Adrenal gland (tissue), 9 donors: ENCODE measurements at regions not wholly inside any gene's neighbourhood (a gene's known extent, or its start where the extent isn't known, plus 50 kb on each side); places are given as distances from the start of the nearest gene placed in this dataset.

Experiments
- DNase-seq, 7 donors: peaks; one replicate each; pipeline ENCODE4 v3.0.0-alpha.2; 2019 to 2020
- H3K27ac ChIP-seq, 5 donors: fragments of 200-600 bp; sonication (generic) in 4 of 5; 1 replicate in 3 of 5; 2 replicates in 2 of 5; pipeline versions ENCODE4 v1.5.1 to v1.8.0; 2016 to 2020; ENCODE audit warnings: mild to moderate bottlenecking in 1 of 5
- H3K27me3 ChIP-seq: fragments of 200-600 bp; 2 replicates; pipeline ENCODE4 v1.8.0; 2021
- H3K36me3 ChIP-seq, 2 donors: fragments of 200-600 bp; replicated peaks in 1 of 2; 1 replicate in 1 of 2; 2 replicates in 1 of 2; pipeline versions ENCODE4 v1.5.1 to v1.8.0; 2018 to 2022
- H3K4me1 ChIP-seq, 2 donors: fragments of 200-600 bp; replicated peaks in 1 of 2; 1 replicate in 1 of 2; 2 replicates in 1 of 2; pipeline versions ENCODE4 v1.5.1 to v1.8.0; 2018 to 2021
- H3K4me3 ChIP-seq, 4 donors: fragments of 200-600 bp; sonication (generic) in 3 of 4; one replicate each; pipeline ENCODE4 v1.5.1; 2016 to 2018
- H3K9me3 ChIP-seq, 3 donors: fragments of 200-600 bp; sonication (generic) in 1 of 3; replicated peaks in 1 of 3; 1 replicate in 2 of 3; 2 replicates in 1 of 3; pipeline versions ENCODE4 v1.5.1 to v1.8.0; 2016 to 2021
- CTCF ChIP-seq, 6 experiments: fragments of 450-650 bp in 4 of 6; fragments of 200-600 bp in 2 of 6; sonication (generic) in 1 of 6; IDR thresholded peaks; 1 replicate in 5 of 6; 2 replicates in 1 of 6; pipeline versions ENCODE4 v1.5.1 to v1.8.0; 2016 to 2021; ENCODE audit warnings: antibody characterized with exemption in 6 of 6, mild to moderate bottlenecking in 2 of 6, moderate library complexity in 1 of 6
- POLR2A ChIP-seq, 2 donors: fragments of 450-650 bp; IDR thresholded peaks; one replicate each; pipeline ENCODE4 v1.6.1; 2017; ENCODE audit warnings: antibody characterized with exemption in 2 of 2, mild to moderate bottlenecking in 2 of 2, moderate library complexity in 1 of 2
- WGBS, 4 donors: extraction: QIAGEN DNeasy Blood & Tissue Kit in 2 of 4; methylation state at CpG; one replicate each; pipeline versions ENCODE4 v1.1.5 to v1.1.7; 2013 to 2017; 5-methylcytosine and 5-hydroxymethylcytosine counted together
- intact Hi-C, 2 donors: fragments of 100-400 bp; cut with DNase I; formaldehyde crosslinking; loops; one replicate each; pipeline versions ENCODE4 v1.14.1 to v1.15.0; 2022 to 2023
- donor health status: healthy with polysubstance abuse.
- donor health status: Bipolar disorder and iron deficiency.
- donor health status: DM: yes; HTN: yes; CAD: no.
- donor health status: DM: no; HTN: no; CAD: no.
- donor health status: DM: no; HTN: no; CAD: no.

- H3K4me3 ChIP-seq: no peak overlapping the region
- no peaks in the 10 kb centered on the region for H3K36me3 ChIP-seq
- H3K4me1 ChIP-seq: no peaks in the 10 kb centered on the region
- intact Hi-C loops: no loop called here
- no peak overlapping the region for H3K27ac ChIP-seq
- DNase-seq: no peak
- 72 to 83% (median 78%) methylated on average over 1 of the region's 1 CpG for WGBS, 4 donors
- no peaks in the 10 kb centered on the region for H3K27me3 ChIP-seq
- TF ChIP-seq CTCF (IDR thresholded peaks at IDR 0.05): no peak
- TF ChIP-seq POLR2A (IDR thresholded peaks at IDR 0.05): no peak
- H3K9me3 ChIP-seq: no peaks in the 10 kb centered on the region
Measured at GRCh38 chr3:10631224-10631623, 125.8 kb upstream of the ATP2B2 start.

GRCh38 chr3:10632125-10632524, 126.7 kb upstream of the ATP2B2 start:
- WGBS, 4 donors: 87 to 91% (median 89%) methylated on average over 6 of the region's 6 CpGs
- no peaks in the 10 kb centered on the region for H3K9me3 ChIP-seq
- H3K4me1 ChIP-seq: no peaks in the 10 kb centered on the region
- H3K36me3 ChIP-seq: no peaks in the 10 kb centered on the region
- intact Hi-C loops: no loop called here
- no peak for DNase-seq
- H3K27me3 ChIP-seq: no peaks in the 10 kb centered on the region
- H3K4me3 ChIP-seq: no peak overlapping the region
- no peak for TF ChIP-seq POLR2A (IDR thresholded peaks at IDR 0.05)
- TF ChIP-seq CTCF (IDR thresholded peaks at IDR 0.05): no peak
- H3K27ac ChIP-seq: no peak overlapping the region

- Histone ChIP-seq H3K27ac (no peak overlapping the region), H3K27me3 (no peaks in the 10 kb centered on the region), H3K36me3 (no peaks in the 10 kb centered on the region), H3K4me1 (no peaks in the 10 kb centered on the region), H3K4me3 (no peak overlapping the region), H3K9me3 (peaks cover 0 to 3% (median 0%) of the 10 kb centered on the region in 3 donors)
- TF ChIP-seq POLR2A (IDR thresholded peaks at IDR 0.05) (no peak), CTCF (IDR thresholded peaks at IDR 0.05) (no peak)
- DNase-seq: no peak
- WGBS, 4 donors: 74 to 90% (median 82%) methylated on average over 3 of the region's 3 CpGs; no CpG with 5 or more reads in 1 of the 4 donors
- intact Hi-C loops: no loop called here
Measured at GRCh38 chr3:10632741-10633140, 127.4 kb upstream of the ATP2B2 start.

- DNase-seq: peak in 2 of 7 donors; percentile 6 to 13
- H3K36me3 ChIP-seq: no peaks in the 10 kb centered on the region
- no peaks in the 10 kb centered on the region for H3K4me1 ChIP-seq
- no peak overlapping the region for H3K4me3 ChIP-seq
- TF ChIP-seq POLR2A (IDR thresholded peaks at IDR 0.05) (no peak), CTCF (IDR thresholded peaks at IDR 0.05) (no peak)
- intact Hi-C loops: no loop called here
- H3K27me3 ChIP-seq: no peaks in the 10 kb centered on the region
- 67 to 88% (median 80%) methylated on average over 6 to 7 of the region's 7 CpGs for WGBS, 4 donors
- H3K27ac ChIP-seq: no peak overlapping the region
- H3K9me3 ChIP-seq: peaks cover 0 to 3% (median 0%) of the 10 kb centered on the region in 3 donors
Measured at GRCh38 chr3:10635446-10636076, 130.2 kb upstream of the ATP2B2 start.
